ENCODE measurements at regions not wholly inside any gene's neighbourhood (a gene's known extent, or its start where the extent isn't known, plus 50 kb on each side); places are given as distances from the start of the nearest gene placed in this dataset.
"Not testable (repeated sequence)": the region's sequence is repeated elsewhere in the genome, so short reads cannot be mapped to it uniquely, and the experiment has no call there.

GRCh38 chr12:28693565-28694219, 455.4 kb upstream of the FAR2 start:
- DNase-seq, result peak; percentile 27

GRCh38 chr12:28698553-28698952, 450.5 kb upstream of the FAR2 start:
- no peak for DNase-seq

GRCh38 chr12:28699029-28699428, 450.0 kb upstream of the FAR2 start:
- no peak for DNase-seq

GRCh38 chr12:28700161-28700560, 448.9 kb upstream of the FAR2 start:
- no peak for DNase-seq

GRCh38 chr12:28704477-28705169, 444.5 kb upstream of the FAR2 start:
- no peak for DNase-seq

- DNase-seq, result no peak
Observed at GRCh38 chr12:28708918-28709371, 440.1 kb upstream of the FAR2 start.

GRCh38 chr12:28709986-28710685, 438.9 kb upstream of the FAR2 start:
- no peak for DNase-seq

- no peak for DNase-seq
Observed at GRCh38 chr12:28710882-28711281, 438.2 kb upstream of the FAR2 start.

GRCh38 chr12:28711421-28711820, 437.7 kb upstream of the FAR2 start:
- no peak for DNase-seq

GRCh38 chr12:28742791-28743190, 406.3 kb upstream of the FAR2 start:
- DNase-seq, result no peak

- no peak for DNase-seq
Observed at GRCh38 chr12:28746734-28747325, 402.2 kb upstream of the FAR2 start.

GRCh38 chr12:28750946-28751685, 398.0 kb upstream of the FAR2 start:
- no peak for DNase-seq

GRCh38 chr12:28755027-28755426, 394.1 kb upstream of the FAR2 start:
- no peak for DNase-seq

- DNase-seq, result no peak
Observed at GRCh38 chr12:28759333-28759732, 389.7 kb upstream of the FAR2 start.

- DNase-seq, result not testable (repeated sequence)
Observed at GRCh38 chr12:28760040-28760903, 388.8 kb upstream of the FAR2 start.

GRCh38 chr12:28761897-28762296, 387.2 kb upstream of the FAR2 start:
- not testable (repeated sequence) for DNase-seq

- no peak for DNase-seq
Observed at GRCh38 chr12:28766398-28766797, 382.7 kb upstream of the FAR2 start.

- no peak for DNase-seq
Observed at GRCh38 chr12:28767836-28768348, 381.2 kb upstream of the FAR2 start.

- DNase-seq, result no peak
Observed at GRCh38 chr12:28770322-28770721, 378.8 kb upstream of the FAR2 start.

- DNase-seq, result no peak
Observed at GRCh38 chr12:28771968-28772367, 377.1 kb upstream of the FAR2 start.

GRCh38 chr12:28775556-28775955, 373.5 kb upstream of the FAR2 start:
- no peak for DNase-seq

- no peak for DNase-seq
Observed at GRCh38 chr12:28776220-28776619, 372.9 kb upstream of the FAR2 start.
